ENCODE measurements at regions not wholly inside any gene's neighbourhood (a gene's known extent, or its start where the extent isn't known, plus 50 kb on each side); places are given as distances from the start of the nearest gene placed in this dataset.

- DNase-seq (ENCODE audit: low read depth): no peak
- no peak overlapping the region for H3K4me3 ChIP-seq (ENCODE audit: low read depth, low read length)
- TF ChIP-seq CTCF (IDR thresholded peaks at IDR 0.05; ENCODE audit: low read depth, low read length): no peak
- no peak for TF ChIP-seq POLR2A (IDR thresholded peaks at IDR 0.05; ENCODE audit: extremely low read depth, insufficient read length)
- TF ChIP-seq MYC (IDR thresholded peaks at IDR 0.05; ENCODE audit: low read depth, low read length): no peak
- TF ChIP-seq MAX (IDR thresholded peaks at IDR 0.05; ENCODE audit: low read depth, low read length): no peak
Measured at GRCh38 chr21:38951095-38951730, 145.5 kb downstream of the ETS2 start.

GRCh38 chr21:38950435-38951094 is 144.8 kb downstream of the ETS2 start:
- TF ChIP-seq CTCF (IDR thresholded peaks at IDR 0.05; ENCODE audit: low read depth, low read length) (no peak), MAX (IDR thresholded peaks at IDR 0.05; ENCODE audit: low read depth, low read length) (no peak), MYC (IDR thresholded peaks at IDR 0.05; ENCODE audit: low read depth, low read length) (no peak), POLR2A (IDR thresholded peaks at IDR 0.05; ENCODE audit: extremely low read depth, insufficient read length) (no peak)
- DNase-seq (ENCODE audit: low read depth): peak; percentile 60
- H3K4me3 ChIP-seq (ENCODE audit: low read depth, low read length): no peak overlapping the region

GRCh38 chr21:38949070-38949380 is 143.3 kb downstream of the ETS2 start:
- DNase-seq (ENCODE audit: low read depth): no peak
- H3K4me3 ChIP-seq (ENCODE audit: low read depth, low read length): no peak overlapping the region
- TF ChIP-seq POLR2A (IDR thresholded peaks at IDR 0.05; ENCODE audit: extremely low read depth, insufficient read length) (no peak), CTCF (IDR thresholded peaks at IDR 0.05; ENCODE audit: low read depth, low read length) (no peak), MAX (IDR thresholded peaks at IDR 0.05; ENCODE audit: low read depth, low read length) (no peak), MYC (IDR thresholded peaks at IDR 0.05; ENCODE audit: low read depth, low read length) (no peak)

- TF ChIP-seq MYC (IDR thresholded peaks at IDR 0.05; ENCODE audit: low read depth, low read length): no peak
- TF ChIP-seq MAX (IDR thresholded peaks at IDR 0.05; ENCODE audit: low read depth, low read length): no peak
- TF ChIP-seq POLR2A (IDR thresholded peaks at IDR 0.05; ENCODE audit: extremely low read depth, insufficient read length): no peak
- DNase-seq (ENCODE audit: low read depth): no peak
- no peak overlapping the region for H3K4me3 ChIP-seq (ENCODE audit: low read depth, low read length)
Measured at GRCh38 chr21:38948377-38949069, 142.8 kb downstream of the ETS2 start.

- no peak overlapping the region for H3K4me3 ChIP-seq (ENCODE audit: low read depth, low read length)
- TF ChIP-seq POLR2A (IDR thresholded peaks at IDR 0.05; ENCODE audit: extremely low read depth, insufficient read length) (no peak), MAX (IDR thresholded peaks at IDR 0.05; ENCODE audit: low read depth, low read length) (no peak), MYC (IDR thresholded peaks at IDR 0.05; ENCODE audit: low read depth, low read length) (no peak), CTCF (IDR thresholded peaks at IDR 0.05; ENCODE audit: low read depth, low read length) (no peak)
- no peak for DNase-seq (ENCODE audit: low read depth)
Measured at GRCh38 chr21:38945545-38946245, 140.0 kb downstream of the ETS2 start.
